ENCODE measurements at regions not wholly inside any gene's neighbourhood (a gene's known extent, or its start where the extent isn't known, plus 50 kb on each side); places are given as distances from the start of the nearest gene placed in this dataset.

- in situ Hi-C loops (cut with MboI; ENCODE audit: low sequenced_read_pairs, unreplicated experiment), result no loop called here
- TF ChIP-seq CTCF (IDR thresholded peaks at IDR 0.05; ENCODE audit: borderline replicate concordance, control extremely low read depth, extremely low read depth, insufficient read depth, missing control alignments), result no peak
These were observed 163.2 kb upstream of the MYCN start for GRCh38 chr2:15776992-15777702.

DNA sequence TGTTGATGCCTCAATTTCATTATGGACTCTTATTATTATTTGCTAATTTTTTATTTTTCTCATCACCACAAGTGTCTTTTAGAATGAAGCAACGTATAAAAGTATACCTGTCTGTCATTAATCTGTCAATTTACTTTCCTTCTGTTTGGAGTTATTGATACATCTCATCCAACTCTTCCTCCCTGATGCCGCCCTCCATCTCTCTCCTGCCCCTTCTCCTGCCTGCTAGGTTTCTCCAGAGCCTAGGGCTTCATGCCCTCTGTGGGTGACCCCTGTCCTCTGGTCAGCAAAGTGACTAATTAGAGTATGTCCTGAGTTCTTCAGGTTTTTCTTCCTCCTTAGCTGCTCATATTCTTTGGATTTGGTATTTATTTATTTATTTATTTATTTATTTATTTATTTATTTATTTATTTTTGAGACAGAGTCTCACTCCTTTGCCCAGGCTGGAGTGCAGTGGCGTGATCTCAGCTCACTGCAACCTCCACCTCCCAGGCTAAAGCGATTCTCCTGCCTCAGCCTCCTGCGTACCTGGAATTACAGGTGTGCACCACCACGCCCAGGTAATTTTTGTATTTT lies 162.5 kb upstream of the MYCN start:
- in situ Hi-C loops (cut with MboI; ENCODE audit: low sequenced_read_pairs, unreplicated experiment), result no loop called here
- no peak for DNase-seq (ENCODE audit: low spot score)
- no peak for TF ChIP-seq CTCF (IDR thresholded peaks at IDR 0.05; ENCODE audit: borderline replicate concordance, control extremely low read depth, extremely low read depth, insufficient read depth, missing control alignments)

More at GRCh38 chr2:15776992-15777702, 163.2 kb upstream of the MYCN start:
- no peak for DNase-seq (ENCODE audit: low spot score)

DNA sequence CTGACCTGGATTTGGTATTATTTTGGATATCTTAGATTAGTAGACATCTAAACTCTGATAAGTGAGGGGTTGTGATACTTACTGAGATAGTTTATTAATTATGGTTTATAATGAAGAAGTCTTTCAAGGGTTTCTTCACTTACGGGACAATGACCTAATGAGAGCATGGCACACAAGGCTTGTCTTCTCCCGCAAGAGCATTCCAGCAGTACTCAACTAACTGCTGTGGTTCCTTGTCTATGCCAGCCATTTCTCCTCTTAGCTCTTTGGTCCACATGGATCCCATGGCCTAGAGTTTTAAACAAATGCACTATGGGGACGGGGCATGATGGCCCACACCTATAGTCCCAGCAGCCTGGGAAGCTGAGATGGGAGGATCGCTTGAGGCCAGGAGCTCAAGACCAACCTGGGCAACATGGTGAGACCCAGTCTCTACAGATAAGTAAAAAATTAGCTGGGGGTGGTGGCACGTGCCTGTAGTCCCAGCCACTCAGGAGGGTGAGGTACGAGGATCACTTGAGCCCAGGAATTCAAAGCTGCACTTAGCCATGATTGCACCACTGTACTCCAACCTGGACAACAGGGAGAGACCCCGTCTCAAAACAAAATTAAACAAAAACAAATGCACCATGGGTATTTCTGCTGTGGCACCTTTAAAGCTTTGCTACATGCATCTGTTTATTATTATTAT lies 161.7 kb upstream of the MYCN start:
- no peak for DNase-seq (ENCODE audit: low spot score)
- in situ Hi-C loops (cut with MboI; ENCODE audit: low sequenced_read_pairs, unreplicated experiment), result no loop called here
- TF ChIP-seq CTCF (IDR thresholded peaks at IDR 0.05; ENCODE audit: borderline replicate concordance, control extremely low read depth, extremely low read depth, insufficient read depth, missing control alignments), result no peak

DNA sequence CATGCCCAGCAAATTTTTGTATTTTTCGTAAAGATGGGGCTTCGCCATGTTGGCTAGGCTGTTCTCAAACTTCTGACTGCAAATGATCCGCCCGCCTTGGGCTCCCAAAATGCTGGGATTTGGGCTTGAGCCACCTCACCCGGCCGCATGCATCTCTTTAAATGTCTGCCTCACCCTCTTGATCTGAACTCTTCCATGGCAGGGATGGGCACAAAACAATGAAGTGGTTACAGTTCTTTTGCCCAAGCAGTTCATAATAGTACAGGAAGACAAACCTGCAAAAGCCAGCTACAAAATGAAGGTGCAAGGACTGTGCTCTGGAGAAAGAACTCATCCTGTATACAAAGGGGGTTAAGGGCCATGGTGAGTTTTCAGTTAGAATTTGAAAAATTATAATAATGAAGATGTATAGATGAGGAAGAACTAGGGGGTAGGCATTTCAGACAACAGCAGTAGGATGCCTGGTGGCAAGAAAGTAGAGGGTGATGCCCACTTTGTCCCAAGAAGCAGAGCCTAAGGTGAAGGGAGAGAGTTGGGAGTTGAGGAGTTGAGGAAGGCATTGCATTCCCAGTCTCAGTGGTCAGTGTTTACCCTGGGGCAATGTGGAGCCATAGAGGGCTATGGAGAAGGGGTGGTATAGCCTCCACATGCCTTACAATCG lies 160.8 kb upstream of the MYCN start:
- no peak for TF ChIP-seq CTCF (IDR thresholded peaks at IDR 0.05; ENCODE audit: borderline replicate concordance, control extremely low read depth, extremely low read depth, insufficient read depth, missing control alignments)
- DNase-seq (ENCODE audit: low spot score), result no peak
- in situ Hi-C loops (cut with MboI; ENCODE audit: low sequenced_read_pairs, unreplicated experiment), result no loop called here

DNA sequence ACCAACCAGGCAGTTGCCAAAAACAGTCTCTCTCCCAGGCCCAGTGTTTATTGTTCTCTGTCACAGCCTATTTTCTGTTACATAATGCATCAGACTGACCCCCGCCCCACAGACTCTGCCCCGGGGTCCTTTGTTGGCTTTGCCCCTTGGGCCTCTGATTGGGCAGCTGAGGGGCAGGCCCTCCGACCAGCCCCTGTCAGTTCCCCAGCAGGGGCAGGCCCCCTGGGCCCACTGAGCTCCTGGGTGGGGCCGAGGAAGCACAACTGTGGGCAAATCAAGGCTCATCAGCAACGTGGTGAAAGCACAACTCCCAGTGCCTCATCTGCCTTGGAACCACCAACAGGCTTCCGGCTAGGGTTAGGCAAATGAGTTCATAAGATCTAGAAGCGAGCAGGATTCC lies 160.1 kb upstream of the MYCN start:
- in situ Hi-C loops (cut with MboI; ENCODE audit: low sequenced_read_pairs, unreplicated experiment), result no loop called here
- no peak for DNase-seq (ENCODE audit: low spot score)
- no peak for TF ChIP-seq CTCF (IDR thresholded peaks at IDR 0.05; ENCODE audit: borderline replicate concordance, control extremely low read depth, extremely low read depth, insufficient read depth, missing control alignments)

GRCh38 chr2:15780912-15781574 lies 159.3 kb upstream of the MYCN start:
- no peak for TF ChIP-seq CTCF (IDR thresholded peaks at IDR 0.05; ENCODE audit: borderline replicate concordance, control extremely low read depth, extremely low read depth, insufficient read depth, missing control alignments)
- no peak for DNase-seq (ENCODE audit: low spot score)
- in situ Hi-C loops (cut with MboI; ENCODE audit: low sequenced_read_pairs, unreplicated experiment), result no loop called here
